Activated CD4-positive, alpha-beta T cell treated with anti-CD3 and anti-CD28 coated beads for 36 hours (primary cell): ENCODE measurements at regions not wholly inside any gene's neighbourhood (a gene's known extent, or its start where the extent isn't known, plus 50 kb on each side); places are given as distances from the start of the nearest gene placed in this dataset.

Source experiments
- ATAC-seq: fragments of 200-7000 bp; cut with Tn5 transposase; one replicate; pipeline ENCODE4 v1.10.0; 2021; ENCODE audit warnings: mild to moderate bottlenecking, moderate library complexity
- CTCF ChIA-PET: fragments of 350-600 bp; sonication (Branson Sonifier 250); formaldehyde crosslinking; loops from one replicate; lab custom pipeline; 2021; ENCODE audit warnings: antibody characterized with exemption; lab: Charles Lee
- POLR2A ChIA-PET: fragments of 350-600 bp; sonication (Branson Sonifier 250); formaldehyde crosslinking; loops from one replicate; lab custom pipeline; 2021; ENCODE audit warnings: antibody characterized with exemption, inconsistent platforms; lab: Charles Lee
- DNase-seq: peaks from one replicate; pipeline ENCODE4 v3.0.0-alpha.2; 2020
- H3K27ac Mint-ChIP-seq: one replicate; pipeline ENCODE4 v1.8.0; 2021; ENCODE audit warnings: mixed read lengths
- H3K27me3 Mint-ChIP-seq: one replicate; pipeline ENCODE4 v1.8.0; 2021; ENCODE audit warnings: mixed read lengths
- H3K36me3 Mint-ChIP-seq: one replicate; pipeline ENCODE4 v1.8.0; 2021; ENCODE audit warnings: low read depth, mixed read lengths
- H3K4me1 Mint-ChIP-seq: one replicate; pipeline ENCODE4 v1.8.0; 2021; ENCODE audit warnings: mixed read lengths
- H3K4me3 Mint-ChIP-seq: one replicate; pipeline ENCODE4 v1.8.0; 2021; ENCODE audit warnings: mild to moderate bottlenecking, moderate library complexity, mixed read lengths
- H3K9me3 Mint-ChIP-seq: one replicate; pipeline ENCODE4 v1.8.0; 2021; ENCODE audit warnings: low read depth, mixed read lengths
- intact Hi-C, 2 experiments: fragments of 100-400 bp; cut with DNase I in 1 of 2; cut with micrococcal nuclease in 1 of 2; formaldehyde crosslinking; loops; one replicate each; pipeline versions ENCODE4 v1.14.2 to v1.15.1; 2022 to 2024; cut with DNase I, micrococcal nuclease

- CTCF ChIA-PET, result no interaction called here
- intact Hi-C loops, result no loop called here
- Mint-ChIP-seq H3K4me3 (no peak overlapping the region), H3K9me3 (peaks cover 1% of the 10 kb centered on the region), H3K27ac (no peak overlapping the region), H3K36me3 (no peaks in the 10 kb centered on the region), H3K27me3 (no peaks in the 10 kb centered on the region), H3K4me1 (no peaks in the 10 kb centered on the region)
- POLR2A ChIA-PET, result no interaction called here
- ATAC-seq (no peak), DNase-seq (no peak)
Measured at GRCh38 chr4:124973716-124974115, 261.2 kb upstream of the ANKRD50 start.

GRCh38 chr4:124970011-124970410 is 257.5 kb upstream of the ANKRD50 start:
- H3K27ac Mint-ChIP-seq, result no peak overlapping the region
- H3K4me3 Mint-ChIP-seq, result no peak overlapping the region
- H3K9me3 Mint-ChIP-seq, result peaks cover 1% of the 10 kb centered on the region
- ChIA-PET POLR2A (no interaction called here), CTCF (no interaction called here)
- H3K27me3 Mint-ChIP-seq, result no peaks in the 10 kb centered on the region
- DNase-seq (no peak), ATAC-seq (no peak)
- no peaks in the 10 kb centered on the region for H3K4me1 Mint-ChIP-seq
- H3K36me3 Mint-ChIP-seq, result no peaks in the 10 kb centered on the region
- intact Hi-C loops, result no loop called here

GRCh38 chr4:124965497-124965891 is 253.0 kb upstream of the ANKRD50 start:
- H3K4me3 Mint-ChIP-seq, result no peak overlapping the region
- DNase-seq (no peak), ATAC-seq (no peak)
- CTCF ChIA-PET, result no interaction called here
- no peaks in the 10 kb centered on the region for H3K36me3 Mint-ChIP-seq
- intact Hi-C loops, result no loop called here
- peaks cover 10% of the 10 kb centered on the region for H3K9me3 Mint-ChIP-seq
- no peaks in the 10 kb centered on the region for H3K27me3 Mint-ChIP-seq
- H3K4me1 Mint-ChIP-seq, result no peaks in the 10 kb centered on the region
- POLR2A ChIA-PET, result no interaction called here
- H3K27ac Mint-ChIP-seq, result no peak overlapping the region

GRCh38 chr4:124964852-124965496 is 252.4 kb upstream of the ANKRD50 start:
- peaks cover 12% of the 10 kb centered on the region for H3K9me3 Mint-ChIP-seq
- POLR2A ChIA-PET, result no interaction called here
- DNase-seq (no peak), ATAC-seq (no peak)
- no peaks in the 10 kb centered on the region for H3K27me3 Mint-ChIP-seq
- no peaks in the 10 kb centered on the region for H3K36me3 Mint-ChIP-seq
- intact Hi-C loops, result no loop called here
- no peak overlapping the region for H3K27ac Mint-ChIP-seq
- no peak overlapping the region for H3K4me3 Mint-ChIP-seq
- CTCF ChIA-PET, result no interaction called here
- no peaks in the 10 kb centered on the region for H3K4me1 Mint-ChIP-seq

GRCh38 chr4:124964251-124964650 is 251.7 kb upstream of the ANKRD50 start:
- intact Hi-C loops, result no loop called here
- ATAC-seq (no peak), DNase-seq (no peak)
- Mint-ChIP-seq H3K27ac (no peak overlapping the region), H3K27me3 (no peaks in the 10 kb centered on the region), H3K4me3 (no peak overlapping the region), H3K9me3 (peaks cover 10% of the 10 kb centered on the region), H3K36me3 (no peaks in the 10 kb centered on the region), H3K4me1 (no peaks in the 10 kb centered on the region)
- ChIA-PET CTCF (no interaction called here), POLR2A (no interaction called here)

GRCh38 chr4:124961138-124961750 is 248.7 kb upstream of the ANKRD50 start:
- ChIA-PET POLR2A (no interaction called here), CTCF (no interaction called here)
- Mint-ChIP-seq H3K4me1 (no peaks in the 10 kb centered on the region), H3K9me3 (peaks cover 10% of the 10 kb centered on the region), H3K36me3 (no peaks in the 10 kb centered on the region), H3K27ac (no peak overlapping the region), H3K27me3 (no peaks in the 10 kb centered on the region), H3K4me3 (no peak overlapping the region)
- no peak for ATAC-seq
- DNase-seq, result no peak
- intact Hi-C loops, result no loop called here

GRCh38 chr4:124958847-124959246 is 246.3 kb upstream of the ANKRD50 start:
- DNase-seq, result no peak
- peaks cover 10% of the 10 kb centered on the region for H3K9me3 Mint-ChIP-seq
- intact Hi-C loops, result no loop called here

GRCh38 chr4:124955476-124955875 is 242.9 kb upstream of the ANKRD50 start:
- ATAC-seq (no peak), DNase-seq (no peak)
- no peaks in the 10 kb centered on the region for H3K27me3 Mint-ChIP-seq
- no peaks in the 10 kb centered on the region for H3K36me3 Mint-ChIP-seq
- no peaks in the 10 kb centered on the region for H3K4me1 Mint-ChIP-seq
- no peak overlapping the region for H3K4me3 Mint-ChIP-seq
- ChIA-PET POLR2A (no interaction called here), CTCF (no interaction called here)
- H3K9me3 Mint-ChIP-seq, result peaks cover 5% of the 10 kb centered on the region
- H3K27ac Mint-ChIP-seq, result no peak overlapping the region
- intact Hi-C loops, result no loop called here

More at GRCh38 chr4:124958847-124959246, 246.3 kb upstream of the ANKRD50 start:
- no peak overlapping the region for H3K27ac Mint-ChIP-seq
- H3K27me3 Mint-ChIP-seq, result no peaks in the 10 kb centered on the region
- CTCF ChIA-PET, result no interaction called here
- H3K36me3 Mint-ChIP-seq, result no peaks in the 10 kb centered on the region
- H3K4me1 Mint-ChIP-seq, result no peaks in the 10 kb centered on the region
- no peak overlapping the region for H3K4me3 Mint-ChIP-seq
- POLR2A ChIA-PET, result no interaction called here
- no peak for ATAC-seq

GRCh38 chr4:124954046-124954445 is 241.5 kb upstream of the ANKRD50 start:
- ChIA-PET CTCF (no interaction called here), POLR2A (no interaction called here)
- Mint-ChIP-seq H3K27ac (no peak overlapping the region), H3K4me3 (no peak overlapping the region), H3K4me1 (no peaks in the 10 kb centered on the region), H3K9me3 (peaks cover 3% of the 10 kb centered on the region), H3K36me3 (no peaks in the 10 kb centered on the region), H3K27me3 (no peaks in the 10 kb centered on the region)
- intact Hi-C loops, result no loop called here
- ATAC-seq, result no peak
- DNase-seq, result no peak

- no peak for ATAC-seq
- H3K27me3 Mint-ChIP-seq, result no peaks in the 10 kb centered on the region
- H3K4me3 Mint-ChIP-seq, result no peak overlapping the region
- H3K27ac Mint-ChIP-seq, result no peak overlapping the region
- no peaks in the 10 kb centered on the region for H3K4me1 Mint-ChIP-seq
- POLR2A ChIA-PET, result no interaction called here
- intact Hi-C loops, result no loop called here
- CTCF ChIA-PET, result no interaction called here
- DNase-seq, result no peak
- H3K9me3 Mint-ChIP-seq, result peaks cover 3% of the 10 kb centered on the region
- no peaks in the 10 kb centered on the region for H3K36me3 Mint-ChIP-seq
Measured at GRCh38 chr4:124953486-124953885, 241.0 kb upstream of the ANKRD50 start.

GRCh38 chr4:124953061-124953460 is 240.5 kb upstream of the ANKRD50 start:
- CTCF ChIA-PET, result no interaction called here
- intact Hi-C loops, result no loop called here
- no peak for ATAC-seq

GRCh38 chr4:124952601-124953000 is 240.1 kb upstream of the ANKRD50 start:
- Mint-ChIP-seq H3K4me3 (no peak overlapping the region), H3K4me1 (no peaks in the 10 kb centered on the region), H3K9me3 (peaks cover 3% of the 10 kb centered on the region), H3K27ac (no peak overlapping the region), H3K36me3 (no peaks in the 10 kb centered on the region), H3K27me3 (no peaks in the 10 kb centered on the region)
- intact Hi-C loops, result no loop called here
- POLR2A ChIA-PET, result no interaction called here
- CTCF ChIA-PET, result no interaction called here
- DNase-seq (no peak), ATAC-seq (no peak)

More at GRCh38 chr4:124953061-124953460, 240.5 kb upstream of the ANKRD50 start:
- no peaks in the 10 kb centered on the region for H3K27me3 Mint-ChIP-seq
- no peaks in the 10 kb centered on the region for H3K4me1 Mint-ChIP-seq
- no peak overlapping the region for H3K27ac Mint-ChIP-seq
- no peak overlapping the region for H3K4me3 Mint-ChIP-seq
- POLR2A ChIA-PET, result no interaction called here
- peaks cover 3% of the 10 kb centered on the region for H3K9me3 Mint-ChIP-seq
- no peak for DNase-seq
- H3K36me3 Mint-ChIP-seq, result no peaks in the 10 kb centered on the region
